Cardiac fibroblast (primary cell): ENCODE measurements at regions not wholly inside any gene's neighbourhood (a gene's known extent, or its start where the extent isn't known, plus 50 kb on each side); places are given as distances from the start of the nearest gene placed in this dataset.

Source experiments
- DNase-seq, 2 donors: peaks; one replicate each; pipeline versions ENCODE4 v3.0.0 to v3.0.0-alpha.2; 2010; ENCODE audit warnings: low read depth in 2 of 2
- H3K4me3 ChIP-seq, 2 donors: replicated peaks in 1 of 2; 1 replicate in 1 of 2; 2 replicates in 1 of 2; pipeline ENCODE4 v1.5.1; 2011; ENCODE audit warnings: low read depth in 2 of 2, low read length in 2 of 2, mild to moderate bottlenecking in 2 of 2, moderate library complexity in 1 of 2
- CTCF ChIP-seq: IDR thresholded peaks from one replicate; pipeline ENCODE4 v1.5.1; 2011; ENCODE audit warnings: low read depth, mild to moderate bottlenecking, low read length, inconsistent platforms

GRCh38 chr3:19632099-19633074 is 301.6 kb downstream of the EFHB start:
- no peak for TF ChIP-seq CTCF
- no peak overlapping the region for H3K4me3 ChIP-seq
- DNase-seq, result no peak

GRCh38 chr3:19598870-19599269 is 335.1 kb downstream of the EFHB start:
- no peak overlapping the region for H3K4me3 ChIP-seq
- no peak for TF ChIP-seq CTCF
- no peak for DNase-seq

- H3K4me3 ChIP-seq, result no peak overlapping the region
- no peak for TF ChIP-seq CTCF
- DNase-seq, result no peak
Measured at GRCh38 chr3:19596408-19596807, 337.6 kb downstream of the EFHB start.

GRCh38 chr3:19595884-19596283 is 338.1 kb downstream of the EFHB start:
- no peak for DNase-seq
- no peak for TF ChIP-seq CTCF
- H3K4me3 ChIP-seq, result no peak overlapping the region
